OCI-LY1 (cell line): ENCODE measurements at regions not wholly inside any gene's neighbourhood (a gene's known extent, or its start where the extent isn't known, plus 50 kb on each side); places are given as distances from the start of the nearest gene placed in this dataset.

Experiments used
- CTCF ChIP-seq: fragments of 200-600 bp; sonication (generic), shearing (Covaris generic); IDR thresholded peaks from 2 replicates; pipeline ENCODE4 v1.5.1; 2017; ENCODE audit warnings: mild to moderate bottlenecking, antibody characterized with exemption, low read length, moderate library complexity, mixed read lengths
- EZH2 ChIP-seq: fragments of 200-600 bp; sonication (generic), shearing (Covaris generic); IDR thresholded peaks from 2 replicates; pipeline ENCODE4 v1.8.0; 2017; ENCODE audit warnings: borderline replicate concordance, mixed run types, mild to moderate bottlenecking, antibody characterized with exemption, low read length, moderate library complexity, mixed read lengths

DNA sequence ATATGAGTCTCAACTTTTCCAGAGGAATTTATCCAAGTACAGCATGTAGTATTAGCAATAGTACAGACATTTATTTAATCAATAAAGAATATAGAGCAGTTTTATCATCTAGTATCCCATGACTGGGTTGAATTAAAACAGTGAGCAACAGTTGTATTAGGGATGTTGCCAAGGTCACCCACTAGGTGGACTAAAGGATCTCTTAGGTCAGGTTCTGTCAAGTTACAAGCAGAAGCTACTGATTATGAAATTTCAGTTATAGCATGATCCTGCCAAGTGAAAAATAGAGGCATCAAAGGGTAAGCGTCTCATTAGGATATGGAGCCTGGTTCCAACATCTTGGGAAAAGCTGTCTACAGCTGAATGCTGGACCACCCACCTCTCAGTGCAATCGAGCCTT lies 52.1 kb upstream of the LAPTM4A start:
- TF ChIP-seq EZH2 = no peak
- TF ChIP-seq CTCF = 0 out of 2 replicates have a peak, but pooled peaks have one; percentile 10
